GM12865 (cell line): ENCODE measurements at regions not wholly inside any gene's neighbourhood (a gene's known extent, or its start where the extent isn't known, plus 50 kb on each side); places are given as distances from the start of the nearest gene placed in this dataset.

Experiments
- DNase-seq: peaks from one replicate; pipeline ENCODE4 v3.0.0; 2010; ENCODE audit warnings: low read depth
- H3K4me3 ChIP-seq: 2 replicates; pipeline ENCODE4 v1.5.1; 2011; ENCODE audit warnings: mild to moderate bottlenecking, low read depth, low read length, control low read depth
- CTCF ChIP-seq: IDR thresholded peaks from 2 replicates; pipeline ENCODE4 v1.5.1; 2011; ENCODE audit warnings: low read length, control low read depth, low read depth, inconsistent platforms; ENCODE audit not compliant: insufficient read depth; ENCODE audit errors: missing control alignments

- TF ChIP-seq CTCF = no peak
- DNase-seq = no peak
- no peak overlapping the region for H3K4me3 ChIP-seq
Observed at GRCh38 chr7:41633690-41634089, 69.2 kb downstream of the INHBA start.

- peak; percentile 39 for DNase-seq
- H3K4me3 ChIP-seq = no peak overlapping the region
- TF ChIP-seq CTCF = no peak
Observed at GRCh38 chr7:41630741-41631140, 72.1 kb downstream of the INHBA start.

- no peak overlapping the region for H3K4me3 ChIP-seq
- no peak for TF ChIP-seq CTCF
- no peak for DNase-seq
Observed at GRCh38 chr7:41629711-41630111, 73.2 kb downstream of the INHBA start.

GRCh38 chr7:41628901-41629300 is 74.0 kb downstream of the INHBA start:
- H3K4me3 ChIP-seq = no peak overlapping the region
- DNase-seq = no peak
- no peak for TF ChIP-seq CTCF

GRCh38 chr7:41627645-41628298 is 75.1 kb downstream of the INHBA start:
- TF ChIP-seq CTCF = no peak
- H3K4me3 ChIP-seq = no peak overlapping the region
- DNase-seq = no peak

- TF ChIP-seq CTCF = no peak
- DNase-seq = no peak
- no peak overlapping the region for H3K4me3 ChIP-seq
Observed at GRCh38 chr7:41624818-41625217, 78.1 kb downstream of the INHBA start.
